SK-N-MC (cell line): ENCODE measurements at regions not wholly inside any gene's neighbourhood (a gene's known extent, or its start where the extent isn't known, plus 50 kb on each side); places are given as distances from the start of the nearest gene placed in this dataset.

Experiments used
- EZH2 ChIP-seq: fragments of 200-600 bp; sonication (generic); IDR thresholded peaks from one replicate; pipeline ENCODE4 v1.6.1; 2017; ENCODE audit warnings: antibody characterized with exemption
- FOXP2 ChIP-seq: optimal IDR thresholded peaks from 2 replicates; pipeline ENCODE3; 2011; ENCODE audit warnings: mild to moderate bottlenecking, moderate library complexity; ENCODE audit not compliant: insufficient read depth; ENCODE audit errors: extremely low read length, control extremely low read depth
- POLR2AphosphoS5 ChIP-seq: IDR thresholded peaks from 2 replicates; pipeline ENCODE4 v1.6.1; 2012; ENCODE audit warnings: mild to moderate bottlenecking, low read depth, low read length, borderline replicate concordance

GRCh38 chr5:2177244-2177643 is 294.5 kb upstream of the IRX4 start:
- no peak for TF ChIP-seq EZH2
- no peak for TF ChIP-seq POLR2AphosphoS5
- TF ChIP-seq FOXP2, result no peak
